GM23338 (cell line): ENCODE measurements at regions not wholly inside any gene's neighbourhood (a gene's known extent, or its start where the extent isn't known, plus 50 kb on each side); places are given as distances from the start of the nearest gene placed in this dataset.

Experiments
- CREB1 ChIP-seq: fragments of 250-450 bp; sonication (Bioruptor Pico); IDR thresholded peaks from 2 replicates; pipeline ENCODE4 v1.5.0; 2020; ENCODE audit warnings: low read depth, mild to moderate bottlenecking, moderate library complexity
- CTCF ChIP-seq, 2 experiments: fragments of 200-600 bp in 1 of 2; sonication (generic) in 1 of 2; conservative IDR thresholded peaks; 2 replicates each; pipeline versions ENCODE4 v1.5.1 to v1.6.1; 2016 to 2017; ENCODE audit warnings: antibody characterized with exemption in 2 of 2, low read depth in 2 of 2, mild to moderate bottlenecking in 2 of 2, moderate library complexity in 1 of 2
- EZH2 ChIP-seq: fragments of 200-600 bp; sonication (generic); IDR thresholded peaks from one replicate; pipeline ENCODE4 v1.8.0; 2017; ENCODE audit warnings: antibody characterized with exemption, mild to moderate bottlenecking, low read depth; ENCODE audit not compliant: unreplicated experiment
- EZH2phosphoT487 ChIP-seq: fragments of 200-600 bp; sonication (generic); IDR thresholded peaks from one replicate; pipeline ENCODE4 v1.8.1; 2018; ENCODE audit warnings: antibody characterized with exemption; ENCODE audit not compliant: unreplicated experiment
- JUNB ChIP-seq: IDR thresholded peaks from one replicate; pipeline ENCODE4 v1.6.1; 2016; ENCODE audit warnings: antibody characterized with exemption; ENCODE audit not compliant: unreplicated experiment
- POLR2AphosphoS5 ChIP-seq: IDR thresholded peaks from 2 replicates; pipeline ENCODE4 v1.6.1; 2016; ENCODE audit warnings: antibody characterized with exemption, low read depth
- REST ChIP-seq: IDR thresholded peaks from one replicate; pipeline ENCODE4 v1.6.1; 2018; ENCODE audit warnings: antibody characterized with exemption; ENCODE audit not compliant: unreplicated experiment
- STAT1 ChIP-seq: IDR thresholded peaks from one replicate; pipeline ENCODE4 v1.6.1; 2016; ENCODE audit warnings: antibody characterized with exemption; ENCODE audit not compliant: unreplicated experiment
- ZNF114 ChIP-seq: fragments of 250-450 bp; sonication (Bioruptor Pico); IDR thresholded peaks from 2 replicates; pipeline ENCODE4 v1.5.0; 2020; ENCODE audit warnings: mild to moderate bottlenecking, moderate library complexity

GRCh38 chr11:34823197-34823596 lies 93.0 kb downstream of the APIP start:
- TF ChIP-seq CTCF (conservative IDR thresholded peaks at IDR 0.05; ENCODE audit: low read depth in 2 of 2) (no peak), REST (no peak), JUNB (no peak), ZNF114 (CRISPR knock-in tag) (no peak), CREB1 (CRISPR knock-in tag) (no peak), EZH2phosphoT487 (no peak), EZH2 (no peak), POLR2AphosphoS5 (no peak), STAT1 (no peak)
